BLaER1 (cell line): ENCODE measurements at regions not wholly inside any gene's neighbourhood (a gene's known extent, or its start where the extent isn't known, plus 50 kb on each side); places are given as distances from the start of the nearest gene placed in this dataset.

Source experiments
- H3K27ac ChIP-seq: shearing (Covaris generic); formaldehyde crosslinking; 2 replicates; pipeline ENCODE4 v1.8.1; 2022
- H3K27me3 ChIP-seq: shearing (Covaris generic); formaldehyde crosslinking; 2 replicates; pipeline ENCODE4 v1.8.1; 2022
- H3K36me3 ChIP-seq: shearing (Covaris generic); formaldehyde crosslinking; 2 replicates; pipeline ENCODE4 v1.8.1; 2022
- H3K4me1 ChIP-seq: shearing (Covaris generic); formaldehyde crosslinking; 2 replicates; pipeline ENCODE4 v1.8.1; 2022
- H3K4me2 ChIP-seq: shearing (Covaris generic); formaldehyde crosslinking; 2 replicates; pipeline ENCODE4 v1.8.1; 2022
- H3K4me3 ChIP-seq: shearing (Covaris generic); formaldehyde crosslinking; 2 replicates; pipeline ENCODE4 v1.8.1; 2022
- H3K9ac ChIP-seq: shearing (Covaris generic); formaldehyde crosslinking; 2 replicates; pipeline ENCODE4 v1.8.1; 2022
- H3K9me3 ChIP-seq: shearing (Covaris generic); formaldehyde crosslinking; 2 replicates; pipeline ENCODE4 v1.8.1; 2022
- H4K20me1 ChIP-seq: shearing (Covaris generic); formaldehyde crosslinking; 2 replicates; pipeline ENCODE4 v1.8.1; 2022
- Cebpa-rat ChIP-seq: shearing (Covaris generic); IDR thresholded peaks from 2 replicates; pipeline ENCODE4 v1.8.1; 2022

GRCh38 chr4:137343221-137343620 is 189.1 kb downstream of the PCDH18 start:
- no peak overlapping the region for H3K4me2 ChIP-seq

GRCh38 chr4:137333031-137333430 is 199.3 kb downstream of the PCDH18 start:
- Histone ChIP-seq H3K36me3 (no peaks in the 10 kb centered on the region), H3K27me3 (no peaks in the 10 kb centered on the region), H3K4me2 (no peak overlapping the region), H3K9ac (no peak overlapping the region), H3K4me3 (no peak overlapping the region), H3K27ac (no peak overlapping the region), H3K4me1 (no peaks in the 10 kb centered on the region), H3K9me3 (no peaks in the 10 kb centered on the region), H4K20me1 (no peaks in the 10 kb centered on the region)
- no peak for TF ChIP-seq Cebpa-rat

More at GRCh38 chr4:137343221-137343620, 189.1 kb downstream of the PCDH18 start:
- Histone ChIP-seq H4K20me1 (no peaks in the 10 kb centered on the region), H3K4me3 (no peak overlapping the region), H3K9ac (no peak overlapping the region), H3K4me1 (no peaks in the 10 kb centered on the region), H3K36me3 (no peaks in the 10 kb centered on the region), H3K9me3 (no peaks in the 10 kb centered on the region), H3K27ac (no peak overlapping the region), H3K27me3 (no peaks in the 10 kb centered on the region)
- TF ChIP-seq Cebpa-rat: no peak

GRCh38 chr4:137312257-137312656 is 220.0 kb downstream of the PCDH18 start:
- TF ChIP-seq Cebpa-rat: no peak

GRCh38 chr4:137310593-137311490 is 221.5 kb downstream of the PCDH18 start:
- Histone ChIP-seq H4K20me1 (no peaks in the 10 kb centered on the region), H3K36me3 (no peaks in the 10 kb centered on the region), H3K9ac (no peak overlapping the region), H3K9me3 (no peaks in the 10 kb centered on the region), H3K4me2 (no peak overlapping the region), H3K27ac (no peak overlapping the region), H3K4me3 (no peak overlapping the region), H3K4me1 (no peaks in the 10 kb centered on the region), H3K27me3 (no peaks in the 10 kb centered on the region)
- TF ChIP-seq Cebpa-rat: no peak

More at GRCh38 chr4:137312257-137312656, 220.0 kb downstream of the PCDH18 start:
- H3K36me3 ChIP-seq: no peaks in the 10 kb centered on the region
- no peak overlapping the region for H3K27ac ChIP-seq
- no peaks in the 10 kb centered on the region for H3K9me3 ChIP-seq
- H3K27me3 ChIP-seq: no peaks in the 10 kb centered on the region
- H3K9ac ChIP-seq: no peak overlapping the region
- no peak overlapping the region for H3K4me2 ChIP-seq
- H3K4me1 ChIP-seq: no peaks in the 10 kb centered on the region
- H4K20me1 ChIP-seq: no peaks in the 10 kb centered on the region
- H3K4me3 ChIP-seq: no peak overlapping the region

GRCh38 chr4:137310166-137310565 is 222.1 kb downstream of the PCDH18 start:
- H3K27ac ChIP-seq: no peak overlapping the region

GRCh38 chr4:137309424-137309823 is 222.9 kb downstream of the PCDH18 start:
- Histone ChIP-seq H3K27me3 (no peaks in the 10 kb centered on the region), H3K9ac (no peak overlapping the region), H4K20me1 (no peaks in the 10 kb centered on the region), H3K27ac (no peak overlapping the region), H3K36me3 (no peaks in the 10 kb centered on the region), H3K9me3 (no peaks in the 10 kb centered on the region), H3K4me2 (no peak overlapping the region), H3K4me1 (no peaks in the 10 kb centered on the region), H3K4me3 (no peak overlapping the region)
- TF ChIP-seq Cebpa-rat: no peak

More at GRCh38 chr4:137310166-137310565, 222.1 kb downstream of the PCDH18 start:
- Histone ChIP-seq H4K20me1 (no peaks in the 10 kb centered on the region), H3K27me3 (no peaks in the 10 kb centered on the region), H3K9ac (no peak overlapping the region), H3K9me3 (no peaks in the 10 kb centered on the region), H3K4me2 (no peak overlapping the region), H3K4me3 (no peak overlapping the region), H3K36me3 (no peaks in the 10 kb centered on the region), H3K4me1 (no peaks in the 10 kb centered on the region)
- no peak for TF ChIP-seq Cebpa-rat

- no peak overlapping the region for H3K4me2 ChIP-seq
- H4K20me1 ChIP-seq: no peaks in the 10 kb centered on the region
- H3K9me3 ChIP-seq: no peaks in the 10 kb centered on the region
- no peaks in the 10 kb centered on the region for H3K36me3 ChIP-seq
- H3K4me1 ChIP-seq: no peaks in the 10 kb centered on the region
- no peak overlapping the region for H3K9ac ChIP-seq
- no peak for TF ChIP-seq Cebpa-rat
- H3K27ac ChIP-seq: no peak overlapping the region
- no peaks in the 10 kb centered on the region for H3K27me3 ChIP-seq
- H3K4me3 ChIP-seq: no peak overlapping the region
Observed at GRCh38 chr4:137307806-137308205, 224.5 kb downstream of the PCDH18 start.

GRCh38 chr4:137300776-137301175 is 231.5 kb downstream of the PCDH18 start:
- no peak overlapping the region for H3K9ac ChIP-seq
- H4K20me1 ChIP-seq: no peaks in the 10 kb centered on the region
- H3K27ac ChIP-seq: no peak overlapping the region
- no peaks in the 10 kb centered on the region for H3K36me3 ChIP-seq
- TF ChIP-seq Cebpa-rat: no peak
- H3K4me1 ChIP-seq: no peaks in the 10 kb centered on the region
- H3K4me3 ChIP-seq: no peak overlapping the region
- no peaks in the 10 kb centered on the region for H3K9me3 ChIP-seq
- H3K4me2 ChIP-seq: no peak overlapping the region
- H3K27me3 ChIP-seq: no peaks in the 10 kb centered on the region

- no peaks in the 10 kb centered on the region for H3K36me3 ChIP-seq
- no peaks in the 10 kb centered on the region for H3K27me3 ChIP-seq
- H3K4me2 ChIP-seq: no peak overlapping the region
- no peak overlapping the region for H3K9ac ChIP-seq
- H4K20me1 ChIP-seq: no peaks in the 10 kb centered on the region
- TF ChIP-seq Cebpa-rat: no peak
- H3K9me3 ChIP-seq: no peaks in the 10 kb centered on the region
- no peaks in the 10 kb centered on the region for H3K4me1 ChIP-seq
- no peak overlapping the region for H3K27ac ChIP-seq
- no peak overlapping the region for H3K4me3 ChIP-seq
Observed at GRCh38 chr4:137299281-137299680, 233.0 kb downstream of the PCDH18 start.

GRCh38 chr4:137293281-137293680 is 239.0 kb downstream of the PCDH18 start:
- no peak for TF ChIP-seq Cebpa-rat
- no peaks in the 10 kb centered on the region for H3K9me3 ChIP-seq
- no peaks in the 10 kb centered on the region for H3K4me1 ChIP-seq
- no peaks in the 10 kb centered on the region for H3K27me3 ChIP-seq
- H3K27ac ChIP-seq: no peak overlapping the region
- H3K4me3 ChIP-seq: no peak overlapping the region
- H3K9ac ChIP-seq: no peak overlapping the region
- H3K36me3 ChIP-seq: no peaks in the 10 kb centered on the region
- no peak overlapping the region for H3K4me2 ChIP-seq
- no peaks in the 10 kb centered on the region for H4K20me1 ChIP-seq
